WTC11 (cell line): ENCODE measurements at regions not wholly inside any gene's neighbourhood (a gene's known extent, or its start where the extent isn't known, plus 50 kb on each side); places are given as distances from the start of the nearest gene placed in this dataset.

Source experiments
- ATAC-seq: fragments of 200-7000 bp; cut with Tn5 transposase; 2 replicates; pipeline ENCODE4 v1.10.0; 2021; ENCODE audit warnings: mild to moderate bottlenecking, moderate library complexity
- CTCF ChIA-PET: fragments of 300-600 bp; sonication (Branson Sonifier 250); formaldehyde crosslinking; loops from one replicate; lab custom pipeline; 2021; ENCODE audit warnings: antibody characterized with exemption; lab: Charles Lee
- POLR2A ChIA-PET: fragments of 350-600 bp; sonication (Branson Sonifier 250); formaldehyde crosslinking; loops from one replicate; lab custom pipeline; 2021; ENCODE audit warnings: antibody characterized with exemption; lab: Charles Lee
- DNase-seq: peaks from one replicate; pipeline ENCODE4 v3.0.0; 2021; ENCODE audit warnings: low spot score
- H3K27ac Mint-ChIP-seq: 2 replicates; pipeline ENCODE4 v1.8.0; 2021; ENCODE audit warnings: mixed read lengths
- H3K27me3 Mint-ChIP-seq: 2 replicates; pipeline ENCODE4 v1.8.0; 2021; ENCODE audit warnings: low read depth, mild to moderate bottlenecking, moderate library complexity, mixed read lengths
- H3K36me3 Mint-ChIP-seq: 2 replicates; pipeline ENCODE4 v1.8.0; 2021; ENCODE audit warnings: mixed read lengths
- H3K4me1 Mint-ChIP-seq: 2 replicates; pipeline ENCODE4 v1.8.0; 2022; ENCODE audit warnings: mixed read lengths
- H3K4me3 Mint-ChIP-seq: 2 replicates; pipeline ENCODE4 v1.8.0; 2021; ENCODE audit warnings: mild to moderate bottlenecking, moderate library complexity, mixed read lengths
- H3K9me3 Mint-ChIP-seq: 2 replicates; pipeline ENCODE4 v1.8.0; 2021; ENCODE audit warnings: mixed read lengths
- CREM ChIP-seq: sonication (generic); formaldehyde crosslinking; IDR thresholded peaks from 2 replicates; pipeline ENCODE4 v1.8.1; 2022; ENCODE audit warnings: mild to moderate bottlenecking, missing genetic modification reagents, moderate library complexity
- E2F4 ChIP-seq: sonication (generic); formaldehyde crosslinking; IDR thresholded peaks from 2 replicates; pipeline ENCODE4 v1.8.1; 2022; ENCODE audit warnings: low read depth, mild to moderate bottlenecking, moderate library complexity, missing genetic modification reagents, borderline replicate concordance
- ETV6 ChIP-seq: sonication (generic); formaldehyde crosslinking; IDR thresholded peaks from 2 replicates; pipeline ENCODE4 v1.8.1; 2022; ENCODE audit warnings: mild to moderate bottlenecking, missing genetic modification reagents
- FOXP1 ChIP-seq: sonication (generic); formaldehyde crosslinking; IDR thresholded peaks from 2 replicates; pipeline ENCODE4 v1.8.0; 2022; ENCODE audit warnings: missing genetic modification reagents, mild to moderate bottlenecking, moderate library complexity, borderline replicate concordance
- GTF2I ChIP-seq: fragments of 250-450 bp; sonication (Bioruptor Pico); conservative IDR thresholded peaks from 2 replicates; pipeline ENCODE4 v1.4.0; 2021; ENCODE audit warnings: mild to moderate bottlenecking
- NFATC4 ChIP-seq: fragments of 250-450 bp; sonication (Bioruptor Pico); IDR thresholded peaks from 2 replicates; pipeline ENCODE4 v1.9.0; 2021; ENCODE audit warnings: mild to moderate bottlenecking
- SMAD3 ChIP-seq: sonication (generic); formaldehyde crosslinking; IDR thresholded peaks from 2 replicates; pipeline ENCODE4 v1.8.0; 2022; ENCODE audit warnings: missing genetic modification reagents, mild to moderate bottlenecking, borderline replicate concordance
- SMAD4 ChIP-seq: sonication (generic); formaldehyde crosslinking; IDR thresholded peaks from 2 replicates; pipeline ENCODE4 v1.8.0; 2022; ENCODE audit warnings: mild to moderate bottlenecking, missing genetic modification reagents
- ZBTB21 ChIP-seq: sonication (generic); formaldehyde crosslinking; IDR thresholded peaks from 2 replicates; pipeline ENCODE4 v1.8.1; 2023; ENCODE audit warnings: mild to moderate bottlenecking, missing genetic modification reagents, borderline replicate concordance
- ZNF121 ChIP-seq: sonication (generic); formaldehyde crosslinking; IDR thresholded peaks from 2 replicates; pipeline ENCODE4 v1.8.0; 2023; ENCODE audit warnings: missing genetic modification reagents
- ZNF219 ChIP-seq: sonication (generic); formaldehyde crosslinking; IDR thresholded peaks from 2 replicates; pipeline ENCODE4 v1.8.0; 2023; ENCODE audit warnings: missing genetic modification reagents, mild to moderate bottlenecking, borderline replicate concordance
- ZNF317 ChIP-seq: sonication (generic); formaldehyde crosslinking; IDR thresholded peaks from 2 replicates; pipeline ENCODE4 v1.8.1; 2023; ENCODE audit warnings: low read depth, mild to moderate bottlenecking, moderate library complexity, missing genetic modification reagents, borderline replicate concordance
- ZNF396 ChIP-seq: fragments of 250-450 bp; sonication (Bioruptor Pico); IDR thresholded peaks from 2 replicates; pipeline ENCODE4 v1.8.0; 2021; ENCODE audit warnings: mild to moderate bottlenecking, moderate library complexity, borderline replicate concordance
- ZNF423 ChIP-seq: fragments of 250-450 bp; sonication (Bioruptor Pico); IDR thresholded peaks from 2 replicates; pipeline ENCODE4 v2.1.2; 2022; ENCODE audit warnings: mild to moderate bottlenecking, moderate library complexity
- TF ChIP-seq, protein P1 (sequence below): sonication (generic); formaldehyde crosslinking; IDR thresholded peaks from 2 replicates; pipeline ENCODE4 v1.8.1; 2022; ENCODE audit warnings: mild to moderate bottlenecking, moderate library complexity, missing genetic modification reagents
- TF ChIP-seq, protein P2 (sequence below): sonication (generic); formaldehyde crosslinking; IDR thresholded peaks from 2 replicates; pipeline ENCODE4 v1.8.0; 2022; ENCODE audit warnings: missing genetic modification reagents

GRCh38 chr18:41077076-41077475, 878.0 kb upstream of the PIK3C3 start (continued):
- TF ChIP-seq ZNF317 (CRISPR knock-in tag) (no peak), SMAD3 (CRISPR knock-in tag) (no peak)

- no peaks in the 10 kb centered on the region for H3K36me3 Mint-ChIP-seq
- POLR2A ChIA-PET, result no interaction called here
- ATAC-seq, result no peak
- H3K4me1 Mint-ChIP-seq, result no peaks in the 10 kb centered on the region
- no peak overlapping the region for H3K4me3 Mint-ChIP-seq
- H3K9me3 Mint-ChIP-seq, result peaks cover 4% of the 10 kb centered on the region; the same call in 1 of the 2 replicates
- H3K27me3 Mint-ChIP-seq, result no peaks in the 10 kb centered on the region
- no peak overlapping the region for H3K27ac Mint-ChIP-seq
- TF ChIP-seq ZNF219 (CRISPR knock-in tag) (no peak), ETV6 (CRISPR knock-in tag) (no peak)
- TF ChIP-seq, protein P1, sequence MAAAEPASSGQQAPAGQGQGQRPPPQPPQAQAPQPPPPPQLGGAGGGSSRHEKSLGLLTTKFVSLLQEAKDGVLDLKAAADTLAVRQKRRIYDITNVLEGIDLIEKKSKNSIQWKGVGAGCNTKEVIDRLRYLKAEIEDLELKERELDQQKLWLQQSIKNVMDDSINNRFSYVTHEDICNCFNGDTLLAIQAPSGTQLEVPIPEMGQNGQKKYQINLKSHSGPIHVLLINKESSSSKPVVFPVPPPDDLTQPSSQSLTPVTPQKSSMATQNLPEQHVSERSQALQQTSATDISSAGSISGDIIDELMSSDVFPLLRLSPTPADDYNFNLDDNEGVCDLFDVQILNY (CRISPR knock-in tag), result no peak
- TF ChIP-seq, protein P2, sequence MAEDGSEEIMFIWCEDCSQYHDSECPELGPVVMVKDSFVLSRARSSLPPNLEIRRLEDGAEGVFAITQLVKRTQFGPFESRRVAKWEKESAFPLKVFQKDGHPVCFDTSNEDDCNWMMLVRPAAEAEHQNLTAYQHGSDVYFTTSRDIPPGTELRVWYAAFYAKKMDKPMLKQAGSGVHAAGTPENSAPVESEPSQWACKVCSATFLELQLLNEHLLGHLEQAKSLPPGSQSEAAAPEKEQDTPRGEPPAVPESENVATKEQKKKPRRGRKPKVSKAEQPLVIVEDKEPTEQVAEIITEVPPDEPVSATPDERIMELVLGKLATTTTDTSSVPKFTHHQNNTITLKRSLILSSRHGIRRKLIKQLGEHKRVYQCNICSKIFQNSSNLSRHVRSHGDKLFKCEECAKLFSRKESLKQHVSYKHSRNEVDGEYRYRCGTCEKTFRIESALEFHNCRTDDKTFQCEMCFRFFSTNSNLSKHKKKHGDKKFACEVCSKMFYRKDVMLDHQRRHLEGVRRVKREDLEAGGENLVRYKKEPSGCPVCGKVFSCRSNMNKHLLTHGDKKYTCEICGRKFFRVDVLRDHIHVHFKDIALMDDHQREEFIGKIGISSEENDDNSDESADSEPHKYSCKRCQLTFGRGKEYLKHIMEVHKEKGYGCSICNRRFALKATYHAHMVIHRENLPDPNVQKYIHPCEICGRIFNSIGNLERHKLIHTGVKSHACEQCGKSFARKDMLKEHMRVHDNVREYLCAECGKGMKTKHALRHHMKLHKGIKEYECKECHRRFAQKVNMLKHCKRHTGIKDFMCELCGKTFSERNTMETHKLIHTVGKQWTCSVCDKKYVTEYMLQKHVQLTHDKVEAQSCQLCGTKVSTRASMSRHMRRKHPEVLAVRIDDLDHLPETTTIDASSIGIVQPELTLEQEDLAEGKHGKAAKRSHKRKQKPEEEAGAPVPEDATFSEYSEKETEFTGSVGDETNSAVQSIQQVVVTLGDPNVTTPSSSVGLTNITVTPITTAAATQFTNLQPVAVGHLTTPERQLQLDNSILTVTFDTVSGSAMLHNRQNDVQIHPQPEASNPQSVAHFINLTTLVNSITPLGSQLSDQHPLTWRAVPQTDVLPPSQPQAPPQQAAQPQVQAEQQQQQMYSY (CRISPR knock-in tag), result no peak
- no peak for DNase-seq
- CTCF ChIA-PET, result no interaction called here
These were observed 879.8 kb upstream of the PIK3C3 start for GRCh38 chr18:41075212-41075611.

- POLR2A ChIA-PET, result no interaction called here
- no peak for TF ChIP-seq SMAD4 (CRISPR knock-in tag)
- no peak for TF ChIP-seq SMAD3 (CRISPR knock-in tag)
- ATAC-seq (no peak), DNase-seq (no peak)
- Mint-ChIP-seq H3K27ac (no peak overlapping the region), H3K36me3 (no peaks in the 10 kb centered on the region), H3K9me3 (no peaks in the 10 kb centered on the region), H3K4me3 (no peak overlapping the region), H3K27me3 (no peaks in the 10 kb centered on the region), H3K4me1 (no peaks in the 10 kb centered on the region)
- CTCF ChIA-PET, result no interaction called here
These were observed 881.6 kb upstream of the PIK3C3 start for GRCh38 chr18:41073372-41073954.

GRCh38 chr18:41072946-41073345, 882.1 kb upstream of the PIK3C3 start:
- no peak for ATAC-seq
- Mint-ChIP-seq H3K9me3 (no peaks in the 10 kb centered on the region), H3K4me3 (no peak overlapping the region), H3K4me1 (no peaks in the 10 kb centered on the region), H3K36me3 (no peaks in the 10 kb centered on the region), H3K27ac (no peak overlapping the region), H3K27me3 (no peaks in the 10 kb centered on the region)
- POLR2A ChIA-PET, result no interaction called here
- CTCF ChIA-PET, result no interaction called here
- TF ChIP-seq NFATC4 (CRISPR knock-in tag), result no peak
- TF ChIP-seq ZNF423 (CRISPR knock-in tag), result no peak
- TF ChIP-seq FOXP1 (CRISPR knock-in tag), result no peak
- TF ChIP-seq ZNF396 (CRISPR knock-in tag), result no peak
- no peak for TF ChIP-seq ZBTB21 (CRISPR knock-in tag)
- no peak for TF ChIP-seq GTF2I (CRISPR knock-in tag)
- no peak for TF ChIP-seq E2F4 (CRISPR knock-in tag)
- no peak for TF ChIP-seq ZNF121 (CRISPR knock-in tag)
- no peak for TF ChIP-seq CREM (CRISPR knock-in tag)
- no peak for DNase-seq
